Muscle of leg (tissue), 3 donors: ENCODE measurements at regions not wholly inside any gene's neighbourhood (a gene's known extent, or its start where the extent isn't known, plus 50 kb on each side); places are given as distances from the start of the nearest gene placed in this dataset.

Source experiments
- DNase-seq: peaks from one replicate; pipeline ENCODE4 v3.0.0; 2013
- H3K27ac ChIP-seq: one replicate; pipeline ENCODE4 v1.5.1; 2013; ENCODE audit warnings: mild to moderate bottlenecking, low read length, control low read depth
- H3K27me3 ChIP-seq: one replicate; pipeline ENCODE4 v1.6.1; 2013; ENCODE audit warnings: low read length; ENCODE audit not compliant: control insufficient read depth, insufficient read depth
- H3K36me3 ChIP-seq: one replicate; pipeline ENCODE4 v1.6.1; 2013; ENCODE audit warnings: low read length; ENCODE audit not compliant: control insufficient read depth, insufficient read depth
- H3K4me1 ChIP-seq: one replicate; pipeline ENCODE4 v1.6.1; 2013; ENCODE audit warnings: low read length; ENCODE audit not compliant: control insufficient read depth, insufficient read depth
- H3K4me3 ChIP-seq: one replicate; pipeline ENCODE4 v1.5.1; 2013; ENCODE audit warnings: low read length, control low read depth
- H3K9me3 ChIP-seq: replicated peaks from 2 replicates; pipeline ENCODE4 v1.6.1; 2013; ENCODE audit warnings: low read depth, low read length; ENCODE audit not compliant: control insufficient read depth
- WGBS: methylation state at CpG from one replicate; pipeline ENCODE4 v1.1.5; 2013; ENCODE audit warnings: missing lambda C conversion rate; ENCODE audit not compliant: insufficient coverage; 5-methylcytosine and 5-hydroxymethylcytosine counted together

GRCh38 chr15:39317225-39317624 lies 263.7 kb upstream of the THBS1 start:
- DNase-seq = no peak
- H3K9me3 ChIP-seq = peaks cover 8% of the 10 kb centered on the region
- no peak overlapping the region for H3K4me3 ChIP-seq
- no CpG with 5 or more reads among the region's 1 CpG for WGBS
- no peaks in the 10 kb centered on the region for H3K36me3 ChIP-seq
- H3K27ac ChIP-seq = no peak overlapping the region
- H3K4me1 ChIP-seq = no peaks in the 10 kb centered on the region
- no peaks in the 10 kb centered on the region for H3K27me3 ChIP-seq

- no peaks in the 10 kb centered on the region for H3K36me3 ChIP-seq
- 75% methylated on average over 1 of the region's 2 CpGs for WGBS
- no peak overlapping the region for H3K27ac ChIP-seq
- no peaks in the 10 kb centered on the region for H3K4me1 ChIP-seq
- no peak overlapping the region for H3K4me3 ChIP-seq
- DNase-seq = no peak
- H3K27me3 ChIP-seq = no peaks in the 10 kb centered on the region
- H3K9me3 ChIP-seq = peaks cover 8% of the 10 kb centered on the region
Observed at GRCh38 chr15:39318231-39318630, 262.6 kb upstream of the THBS1 start.

- no peaks in the 10 kb centered on the region for H3K27me3 ChIP-seq
- H3K36me3 ChIP-seq = no peaks in the 10 kb centered on the region
- H3K9me3 ChIP-seq = peaks cover 8% of the 10 kb centered on the region
- H3K27ac ChIP-seq = no peak overlapping the region
- DNase-seq = no peak
- H3K4me3 ChIP-seq = no peak overlapping the region
- no peaks in the 10 kb centered on the region for H3K4me1 ChIP-seq
Observed at GRCh38 chr15:39320355-39320754, 260.5 kb upstream of the THBS1 start.

- Histone ChIP-seq H3K4me1 (no peaks in the 10 kb centered on the region), H3K27ac (no peak overlapping the region), H3K9me3 (peaks cover 8% of the 10 kb centered on the region), H3K4me3 (no peak overlapping the region), H3K27me3 (no peaks in the 10 kb centered on the region), H3K36me3 (no peaks in the 10 kb centered on the region)
- DNase-seq = no peak
- 100% methylated on average over 1 of the region's 1 CpG for WGBS
Observed at GRCh38 chr15:39320886-39321285, 260.0 kb upstream of the THBS1 start.

- DNase-seq = no peak
- Histone ChIP-seq H3K27me3 (no peaks in the 10 kb centered on the region), H3K4me1 (no peaks in the 10 kb centered on the region), H3K27ac (no peak overlapping the region), H3K9me3 (peaks cover 8% of the 10 kb centered on the region), H3K4me3 (no peak overlapping the region), H3K36me3 (no peaks in the 10 kb centered on the region)
- WGBS = 30% methylated on average over 1 of the region's 2 CpGs
Observed at GRCh38 chr15:39321977-39322376, 258.9 kb upstream of the THBS1 start.

- H3K4me3 ChIP-seq = no peak overlapping the region
- H3K27me3 ChIP-seq = no peaks in the 10 kb centered on the region
- no peak overlapping the region for H3K27ac ChIP-seq
Observed at GRCh38 chr15:39323157-39323556, 257.7 kb upstream of the THBS1 start.

GRCh38 chr15:39323706-39324105 lies 257.2 kb upstream of the THBS1 start:
- Histone ChIP-seq H3K9me3 (peaks cover 8% of the 10 kb centered on the region), H3K4me3 (no peak overlapping the region), H3K27ac (no peak overlapping the region), H3K27me3 (no peaks in the 10 kb centered on the region), H3K4me1 (no peaks in the 10 kb centered on the region), H3K36me3 (no peaks in the 10 kb centered on the region)
- DNase-seq = no peak
- WGBS = no CpG with 5 or more reads among the region's 3 CpGs

More at GRCh38 chr15:39323157-39323556, 257.7 kb upstream of the THBS1 start:
- no peak for DNase-seq
- no peaks in the 10 kb centered on the region for H3K36me3 ChIP-seq
- peaks cover 8% of the 10 kb centered on the region for H3K9me3 ChIP-seq
- no peaks in the 10 kb centered on the region for H3K4me1 ChIP-seq

GRCh38 chr15:39326306-39326975 lies 254.4 kb upstream of the THBS1 start:
- 75% methylated on average over 4 of the region's 5 CpGs for WGBS
- H3K4me1 ChIP-seq = no peaks in the 10 kb centered on the region
- no peak overlapping the region for H3K4me3 ChIP-seq
- no peaks in the 10 kb centered on the region for H3K9me3 ChIP-seq
- H3K27ac ChIP-seq = no peak overlapping the region
- no peaks in the 10 kb centered on the region for H3K27me3 ChIP-seq
- H3K36me3 ChIP-seq = no peaks in the 10 kb centered on the region
- no peak for DNase-seq

- no peaks in the 10 kb centered on the region for H3K36me3 ChIP-seq
- H3K27ac ChIP-seq = no peak overlapping the region
- H3K4me1 ChIP-seq = no peaks in the 10 kb centered on the region
- H3K9me3 ChIP-seq = no peaks in the 10 kb centered on the region
- H3K27me3 ChIP-seq = no peaks in the 10 kb centered on the region
- WGBS = 90% methylated on average over 2 of the region's 6 CpGs
- no peak for DNase-seq
- H3K4me3 ChIP-seq = no peak overlapping the region
Observed at GRCh38 chr15:39327005-39327730, 253.7 kb upstream of the THBS1 start.

GRCh38 chr15:39330061-39330460 lies 250.8 kb upstream of the THBS1 start:
- whole genome bisulfite sequencing = 80% methylated on average over 1 of the region's 6 CpGs
- Histone ChIP-seq H3K9me3 (no peaks in the 10 kb centered on the region), H3K27ac (no peak overlapping the region), H3K4me3 (no peak overlapping the region), H3K27me3 (no peaks in the 10 kb centered on the region), H3K36me3 (no peaks in the 10 kb centered on the region), H3K4me1 (peaks cover 4% of the 10 kb centered on the region)
- DNase-seq = no peak
